ENCODE measurements at regions not wholly inside any gene's neighbourhood (a gene's known extent, or its start where the extent isn't known, plus 50 kb on each side); places are given as distances from the start of the nearest gene placed in this dataset.

DNA sequence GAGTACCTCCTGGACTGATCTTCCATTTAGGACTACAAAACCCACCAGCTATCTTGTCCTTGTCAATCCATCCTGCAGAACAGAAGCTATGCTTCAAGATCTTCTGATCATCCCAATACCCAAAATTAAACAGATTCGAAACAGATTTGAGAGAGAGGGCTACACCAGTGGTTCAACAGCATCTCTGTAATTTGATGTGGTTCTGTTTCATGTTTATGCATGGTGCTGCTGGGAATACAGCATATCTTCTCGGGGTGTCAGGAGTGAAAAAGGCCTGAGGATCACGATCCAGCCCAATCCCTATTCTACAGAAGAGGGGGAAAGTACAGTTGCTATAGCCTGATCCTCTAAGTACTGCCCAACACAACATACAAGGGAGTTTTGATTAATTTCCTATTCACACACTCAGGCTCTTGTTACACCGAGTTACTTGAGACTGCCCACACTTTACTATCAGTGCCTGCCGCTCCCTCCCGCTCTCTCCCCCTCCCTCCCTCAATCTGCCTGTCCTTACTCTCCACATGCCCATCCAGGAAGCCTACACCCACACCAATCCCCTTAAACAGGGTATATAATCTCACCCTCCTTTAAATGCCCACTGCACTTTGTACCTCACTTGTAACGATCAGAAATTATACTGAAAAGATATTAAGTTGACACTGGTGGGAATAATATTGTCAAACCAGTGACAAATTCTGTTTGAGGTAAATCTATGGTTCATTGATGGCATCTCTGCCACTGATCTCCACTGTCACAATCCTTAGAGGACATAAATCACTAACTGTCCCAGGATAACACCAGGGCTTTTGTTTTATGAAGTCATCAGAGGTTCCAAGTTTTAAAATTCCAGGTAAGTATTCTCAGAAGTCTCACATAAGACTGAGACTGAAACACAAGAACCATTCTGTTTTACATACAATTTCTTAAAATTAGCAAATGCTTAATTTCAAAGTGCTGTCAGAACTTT lies 89.3 kb upstream of the PLEKHM1 start:
- H3K4me3 ChIP-seq, result no peak overlapping the region
- H3K36me3 ChIP-seq, result no peaks in the 10 kb centered on the region
- no peaks in the 10 kb centered on the region for H3K9me3 ChIP-seq
- no peak overlapping the region for H3K27ac ChIP-seq
- H3K4me1 ChIP-seq, result peaks cover 0 to 36% (median 22%) of the 10 kb centered on the region in 4 donors
- intact Hi-C loops (cut with DNase I; ENCODE audit: low total_unique reads), result no loop called here
- in situ Hi-C loops (cut with MboI; ENCODE audit: low pct_ligation_motif_present in 1 of 4, low pct_unique_long_range_greater_than_20kb in 1 of 4, low sequenced_read_pairs in 3 of 4), result loop anchor here in 3 of 4 donors (25.0 kb wide), 2 partner anchors 143 to 682 kb away; partner anchors contain the start of gene ARHGAP27 (in 1 of the 3)
- no peaks in the 10 kb centered on the region for H3K27me3 ChIP-seq
- no peak for TF ChIP-seq POLR2AphosphoS5 (IDR thresholded peaks at IDR 0.05)
- TF ChIP-seq POLR2A (IDR thresholded peaks at IDR 0.05), result no peak
- TF ChIP-seq, protein P1, sequence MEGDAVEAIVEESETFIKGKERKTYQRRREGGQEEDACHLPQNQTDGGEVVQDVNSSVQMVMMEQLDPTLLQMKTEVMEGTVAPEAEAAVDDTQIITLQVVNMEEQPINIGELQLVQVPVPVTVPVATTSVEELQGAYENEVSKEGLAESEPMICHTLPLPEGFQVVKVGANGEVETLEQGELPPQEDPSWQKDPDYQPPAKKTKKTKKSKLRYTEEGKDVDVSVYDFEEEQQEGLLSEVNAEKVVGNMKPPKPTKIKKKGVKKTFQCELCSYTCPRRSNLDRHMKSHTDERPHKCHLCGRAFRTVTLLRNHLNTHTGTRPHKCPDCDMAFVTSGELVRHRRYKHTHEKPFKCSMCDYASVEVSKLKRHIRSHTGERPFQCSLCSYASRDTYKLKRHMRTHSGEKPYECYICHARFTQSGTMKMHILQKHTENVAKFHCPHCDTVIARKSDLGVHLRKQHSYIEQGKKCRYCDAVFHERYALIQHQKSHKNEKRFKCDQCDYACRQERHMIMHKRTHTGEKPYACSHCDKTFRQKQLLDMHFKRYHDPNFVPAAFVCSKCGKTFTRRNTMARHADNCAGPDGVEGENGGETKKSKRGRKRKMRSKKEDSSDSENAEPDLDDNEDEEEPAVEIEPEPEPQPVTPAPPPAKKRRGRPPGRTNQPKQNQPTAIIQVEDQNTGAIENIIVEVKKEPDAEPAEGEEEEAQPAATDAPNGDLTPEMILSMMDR (IDR thresholded peaks at IDR 0.05), result no peak
- TF ChIP-seq EP300 (IDR thresholded peaks at IDR 0.05; ENCODE audit: low read depth), result no peak
- WGBS, 2 donors (ENCODE audit: low coverage in 1 of 2), result 60 to 70% methylated on average over 6 to 7 of the region's 7 CpGs
- DNase-seq, result peak; percentile 26

DNA sequence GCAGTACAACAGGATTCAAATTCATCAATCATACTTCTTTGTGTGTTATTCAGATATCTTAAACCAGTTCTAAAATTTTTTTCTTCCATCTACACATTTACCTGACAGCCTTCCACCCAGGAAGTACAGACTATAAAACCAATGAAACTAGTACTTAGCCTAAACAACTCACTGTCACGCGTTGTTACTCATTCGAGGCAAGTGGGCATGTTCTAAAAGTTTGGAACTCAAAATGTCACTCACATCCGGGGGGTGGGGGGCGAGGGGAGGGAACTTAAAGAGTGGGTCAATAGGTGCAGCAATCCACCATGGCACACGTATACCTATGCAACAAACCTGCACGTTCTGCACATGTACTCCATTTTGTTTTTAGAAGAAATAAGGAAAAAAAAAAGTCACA lies 90.4 kb upstream of the PLEKHM1 start:
- intact Hi-C loops (cut with DNase I; ENCODE audit: low total_unique reads) (no loop called here), in situ Hi-C loops (cut with MboI; ENCODE audit: low pct_ligation_motif_present in 1 of 4, low pct_unique_long_range_greater_than_20kb in 1 of 4, low sequenced_read_pairs in 3 of 4) (loop anchor here in 3 of 4 donors (25.0 kb wide), 2 partner anchors 144 to 681 kb away; partner anchors contain the start of gene ARHGAP27 (in 1 of the 3))

DNA sequence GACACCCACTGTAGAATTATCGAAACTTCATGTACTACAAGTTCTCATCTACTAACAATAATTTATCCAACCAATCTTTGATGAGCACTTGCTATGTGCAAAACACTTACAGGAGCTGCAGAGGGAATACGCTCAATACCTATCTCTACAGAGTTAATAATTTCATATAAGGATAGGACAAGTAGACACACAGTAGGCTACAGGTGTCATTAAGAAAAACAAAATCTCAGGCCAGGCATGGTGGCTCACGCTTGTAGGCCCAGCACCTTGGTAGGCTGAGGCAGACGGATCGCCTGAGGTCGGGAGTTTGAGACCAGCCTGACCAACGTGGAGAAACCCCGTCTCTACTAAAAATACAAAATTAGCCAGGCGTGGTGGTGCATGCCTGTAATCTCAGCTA lies 91.3 kb upstream of the PLEKHM1 start:
- in situ Hi-C loops (cut with MboI; ENCODE audit: low pct_ligation_motif_present in 1 of 4, low pct_unique_long_range_greater_than_20kb in 1 of 4, low sequenced_read_pairs in 3 of 4) (loop anchor here in 3 of 4 donors (25.0 kb wide), 2 partner anchors 145 to 680 kb away; partner anchors contain the start of gene ARHGAP27 (in 1 of the 3)), intact Hi-C loops (cut with DNase I; ENCODE audit: low total_unique reads) (no loop called here)
- DNase-seq, result no peak
- Histone ChIP-seq H3K4me3 (no peak overlapping the region), H3K4me1 (peaks cover 0 to 36% (median 26%) of the 10 kb centered on the region in 4 donors), H3K9me3 (no peaks in the 10 kb centered on the region), H3K27ac (no peak overlapping the region), H3K36me3 (no peaks in the 10 kb centered on the region), H3K27me3 (no peaks in the 10 kb centered on the region)
- 93 to 94% methylated on average over 9 of the region's 9 CpGs for WGBS, 2 donors (ENCODE audit: low coverage in 1 of 2)
- TF ChIP-seq POLR2AphosphoS5 (IDR thresholded peaks at IDR 0.05) (no peak), POLR2A (IDR thresholded peaks at IDR 0.05) (no peak), EP300 (IDR thresholded peaks at IDR 0.05; ENCODE audit: low read depth) (no peak)
- TF ChIP-seq, protein P1 (IDR thresholded peaks at IDR 0.05), result no peak

More for the DNA sequence above, 90.4 kb upstream of the PLEKHM1 start:
- no peaks in the 10 kb centered on the region for H3K36me3 ChIP-seq
- no peak for TF ChIP-seq EP300 (IDR thresholded peaks at IDR 0.05; ENCODE audit: low read depth)
- TF ChIP-seq, protein P1 (IDR thresholded peaks at IDR 0.05), result no peak
- no peak for TF ChIP-seq POLR2A (IDR thresholded peaks at IDR 0.05)
- no peak for TF ChIP-seq POLR2AphosphoS5 (IDR thresholded peaks at IDR 0.05)
- H3K27me3 ChIP-seq, result no peaks in the 10 kb centered on the region
- WGBS, 2 donors (ENCODE audit: low coverage in 1 of 2), result 79 to 84% methylated on average over 6 to 7 of the region's 7 CpGs
- no peak overlapping the region for H3K27ac ChIP-seq
- no peaks in the 10 kb centered on the region for H3K9me3 ChIP-seq
- DNase-seq, result no peak
- H3K4me1 ChIP-seq, result peaks cover 0 to 36% (median 22%) of the 10 kb centered on the region in 4 donors
- H3K4me3 ChIP-seq, result no peak overlapping the region

Measured in transverse colon (tissue), 4 donors.